PFSK-1 (cell line): ENCODE measurements at regions not wholly inside any gene's neighbourhood (a gene's known extent, or its start where the extent isn't known, plus 50 kb on each side); places are given as distances from the start of the nearest gene placed in this dataset.

Source experiments
- FOXP2 ChIP-seq: optimal IDR thresholded peaks from 2 replicates; pipeline ENCODE3; 2011; ENCODE audit warnings: borderline replicate concordance, control low read depth, inconsistent platforms; ENCODE audit not compliant: insufficient read depth; ENCODE audit errors: extremely low read length, extremely low read depth
- POLR2AphosphoS5 ChIP-seq: IDR thresholded peaks from 2 replicates; pipeline ENCODE4 v1.6.1; 2012; ENCODE audit warnings: low read depth, mild to moderate bottlenecking, control low read depth, low read length, moderate library complexity
- REST ChIP-seq, 2 experiments: IDR thresholded peaks; 2 replicates each; pipeline versions ENCODE4 v1.6.1 to v1.8.0; 2011 to 2012; ENCODE audit warnings: low read depth in 2 of 2, low read length in 2 of 2, control low read depth in 1 of 2, inconsistent platforms in 1 of 2, mild to moderate bottlenecking in 1 of 2, moderate library complexity in 1 of 2; ENCODE audit not compliant: insufficient read depth in 1 of 2
- SIN3A ChIP-seq: IDR thresholded peaks from 2 replicates; pipeline ENCODE4 v1.6.1; 2012; ENCODE audit warnings: mild to moderate bottlenecking, low read length, moderate library complexity, borderline replicate concordance; ENCODE audit not compliant: insufficient read depth
- TAF1 ChIP-seq: IDR thresholded peaks from 2 replicates; pipeline ENCODE4 v1.6.1; 2012; ENCODE audit warnings: low read length, control low read depth, borderline replicate concordance; ENCODE audit not compliant: insufficient read depth

DNA sequence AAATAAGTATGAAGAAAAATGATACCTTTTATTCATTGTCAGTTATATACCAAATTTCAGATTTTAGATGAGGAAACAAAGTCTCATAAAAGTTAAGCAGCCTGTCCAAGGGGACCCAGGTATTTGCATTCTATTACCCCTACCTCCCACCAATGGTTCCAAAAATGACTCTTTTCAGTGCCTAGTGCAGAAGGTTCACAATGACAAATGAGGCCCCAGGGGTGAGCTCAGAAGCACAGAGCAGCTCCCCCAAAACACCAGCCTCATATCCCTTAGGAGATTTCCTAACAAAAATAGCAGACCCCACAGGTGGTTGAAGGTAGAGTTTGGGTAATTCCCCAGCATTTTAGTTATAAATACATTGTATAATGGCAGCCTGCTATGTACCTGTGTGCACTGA lies 168.6 kb downstream of the REEP3 start:
- TF ChIP-seq FOXP2 = no peak
- TF ChIP-seq TAF1 = no peak
- TF ChIP-seq SIN3A = no peak
- TF ChIP-seq POLR2AphosphoS5 = no peak
- TF ChIP-seq REST (IDR thresholded peaks at IDR 0.05; ENCODE audit: insufficient read depth in 1 of 2, low read depth in 2 of 2, low read length in 2 of 2) = no peak

DNA sequence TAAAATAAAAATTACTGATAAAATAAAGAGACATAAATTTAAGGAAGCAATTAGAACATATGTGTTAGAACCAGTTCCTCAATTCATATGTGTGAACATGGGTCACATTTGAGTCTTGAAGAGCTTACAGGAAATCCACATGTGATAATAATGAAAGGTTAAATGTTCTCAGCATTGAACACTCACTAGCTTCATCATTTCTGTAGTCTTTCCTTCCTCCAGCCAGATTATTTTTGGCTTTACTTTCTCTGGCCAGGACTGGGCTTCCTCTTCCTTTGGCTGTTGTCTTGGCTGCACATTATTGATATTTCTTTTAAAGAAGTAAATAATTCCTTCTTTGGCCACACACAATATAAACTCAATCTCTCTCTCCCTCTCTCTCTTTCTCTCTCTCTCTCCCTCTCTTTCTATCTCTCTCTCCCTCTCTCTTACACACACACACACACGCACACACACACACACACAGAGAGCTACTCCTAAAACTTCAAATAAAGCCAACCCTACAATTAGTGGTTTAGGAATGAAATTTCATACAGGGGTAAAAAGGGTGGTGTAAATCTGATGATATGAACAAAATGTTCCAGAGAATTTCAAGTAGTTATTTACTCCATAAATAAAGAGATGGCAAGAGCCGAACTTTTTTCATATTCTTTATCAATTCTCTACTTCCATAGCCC lies 171.2 kb downstream of the REEP3 start:
- TF ChIP-seq SIN3A (no peak), FOXP2 (no peak), POLR2AphosphoS5 (no peak), TAF1 (no peak), REST (IDR thresholded peaks at IDR 0.05; ENCODE audit: insufficient read depth in 1 of 2, low read depth in 2 of 2, low read length in 2 of 2) (no peak)

DNA sequence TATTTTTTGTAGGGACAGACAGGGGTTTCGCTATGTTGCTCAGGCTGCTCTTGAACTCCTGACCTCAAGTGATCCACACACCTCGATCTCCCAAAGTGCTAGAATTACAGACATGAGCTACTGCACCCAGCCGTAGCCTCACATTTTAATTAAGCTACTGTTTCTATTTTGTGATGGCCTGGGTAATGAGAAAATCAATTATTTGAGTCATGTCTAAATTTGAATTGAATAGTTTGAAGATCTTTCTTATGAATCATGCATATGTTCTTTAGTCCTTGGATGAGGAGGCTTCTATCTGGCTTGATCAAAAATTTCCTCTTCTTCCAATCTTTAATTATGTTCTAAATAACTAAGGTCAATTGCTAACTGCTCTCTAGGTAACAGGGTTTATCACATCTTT lies 175.0 kb downstream of the REEP3 start:
- TF ChIP-seq POLR2AphosphoS5 (no peak), TAF1 (no peak), SIN3A (no peak), FOXP2 (no peak), REST (IDR thresholded peaks at IDR 0.05; ENCODE audit: insufficient read depth in 1 of 2, low read depth in 2 of 2, low read length in 2 of 2) (no peak)

GRCh38 chr10:63697956-63698786 lies 177.0 kb downstream of the REEP3 start:
- no peak for TF ChIP-seq POLR2AphosphoS5
- TF ChIP-seq SIN3A = no peak
- TF ChIP-seq FOXP2 = no peak
- no peak for TF ChIP-seq TAF1
- TF ChIP-seq REST (IDR thresholded peaks at IDR 0.05; ENCODE audit: insufficient read depth in 1 of 2, low read depth in 2 of 2, low read length in 2 of 2) = no peak
